GM18867 (cell line): ENCODE measurements at regions not wholly inside any gene's neighbourhood (a gene's known extent, or its start where the extent isn't known, plus 50 kb on each side); places are given as distances from the start of the nearest gene placed in this dataset.

Source experiments
- ATAC-seq: cut with Tn5 transposase; IDR thresholded peaks from one replicate; pipeline ENCODE4 v1.9.1; 2021; ENCODE audit warnings: mild to moderate bottlenecking, moderate library complexity; ENCODE audit not compliant: unreplicated experiment

- ATAC-seq = no peak
Measured at GRCh38 chr3:66165660-66166059, 55.1 kb upstream of the SLC25A26 start.

GRCh38 chr3:66164155-66164554 is 56.6 kb upstream of the SLC25A26 start:
- ATAC-seq = no peak

GRCh38 chr3:66163222-66163621 is 57.6 kb upstream of the SLC25A26 start:
- no peak for ATAC-seq

GRCh38 chr3:66162766-66163165 is 58.0 kb upstream of the SLC25A26 start:
- ATAC-seq = no peak

GRCh38 chr3:66158933-66159683 is 61.7 kb upstream of the SLC25A26 start:
- ATAC-seq = no peak

GRCh38 chr3:66154444-66154861 is 66.3 kb upstream of the SLC25A26 start:
- no peak for ATAC-seq

- ATAC-seq = no peak
Measured at GRCh38 chr3:66153481-66154443, 67.0 kb upstream of the SLC25A26 start.

- no peak for ATAC-seq
Measured at GRCh38 chr3:66152336-66152735, 68.5 kb upstream of the SLC25A26 start.

- ATAC-seq = no peak
Measured at GRCh38 chr3:66150977-66151376, 69.8 kb upstream of the SLC25A26 start.

- no peak for ATAC-seq
Measured at GRCh38 chr3:66149269-66149668, 71.5 kb upstream of the SLC25A26 start.

GRCh38 chr3:66145408-66145733 is 75.4 kb upstream of the SLC25A26 start:
- ATAC-seq = no peak

GRCh38 chr3:66144568-66145407 is 76.0 kb upstream of the SLC25A26 start:
- no peak for ATAC-seq

- ATAC-seq = no peak
Measured at GRCh38 chr3:66142079-66142478, 78.7 kb upstream of the SLC25A26 start.

GRCh38 chr3:66140743-66141372 is 79.9 kb upstream of the SLC25A26 start:
- ATAC-seq = peak; percentile 95

- ATAC-seq = no peak
Measured at GRCh38 chr3:66140106-66140505, 80.7 kb upstream of the SLC25A26 start.

- ATAC-seq = no peak
Measured at GRCh38 chr3:66139415-66139814, 81.4 kb upstream of the SLC25A26 start.

GRCh38 chr3:66138336-66139313 is 82.2 kb upstream of the SLC25A26 start:
- peak; percentile 46 for ATAC-seq

GRCh38 chr3:66136597-66136996 is 84.2 kb upstream of the SLC25A26 start:
- no peak for ATAC-seq

GRCh38 chr3:66133853-66134445 is 86.9 kb upstream of the SLC25A26 start:
- ATAC-seq = no peak
